ENCODE measurements at regions not wholly inside any gene's neighbourhood (a gene's known extent, or its start where the extent isn't known, plus 50 kb on each side); places are given as distances from the start of the nearest gene placed in this dataset.
"Not testable (repeated sequence)": the region's sequence is repeated elsewhere in the genome, so short reads cannot be mapped to it uniquely, and the experiment has no call there.

DNA sequence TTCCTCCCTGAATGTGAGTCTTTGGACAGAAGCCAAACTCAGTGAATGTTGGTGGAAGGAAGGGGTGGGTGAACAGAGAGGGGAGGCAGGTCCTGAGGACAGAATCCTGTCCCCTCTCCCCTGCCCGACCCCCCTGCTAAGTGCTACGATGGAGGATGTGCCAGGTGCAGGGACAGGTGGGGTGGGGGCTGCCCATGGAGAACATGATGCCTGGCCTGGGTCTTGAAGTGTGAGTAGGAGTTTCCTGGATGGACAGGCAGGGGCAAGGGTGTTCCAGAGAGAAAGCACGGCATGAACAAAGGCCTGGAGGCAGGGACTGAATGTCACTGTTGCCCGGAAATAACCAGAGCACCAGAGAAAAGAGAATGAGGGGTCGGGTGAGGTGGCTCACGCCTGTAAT lies 445.1 kb downstream of the PTPRU start:
- DNase-seq, result not testable (repeated sequence)

DNA sequence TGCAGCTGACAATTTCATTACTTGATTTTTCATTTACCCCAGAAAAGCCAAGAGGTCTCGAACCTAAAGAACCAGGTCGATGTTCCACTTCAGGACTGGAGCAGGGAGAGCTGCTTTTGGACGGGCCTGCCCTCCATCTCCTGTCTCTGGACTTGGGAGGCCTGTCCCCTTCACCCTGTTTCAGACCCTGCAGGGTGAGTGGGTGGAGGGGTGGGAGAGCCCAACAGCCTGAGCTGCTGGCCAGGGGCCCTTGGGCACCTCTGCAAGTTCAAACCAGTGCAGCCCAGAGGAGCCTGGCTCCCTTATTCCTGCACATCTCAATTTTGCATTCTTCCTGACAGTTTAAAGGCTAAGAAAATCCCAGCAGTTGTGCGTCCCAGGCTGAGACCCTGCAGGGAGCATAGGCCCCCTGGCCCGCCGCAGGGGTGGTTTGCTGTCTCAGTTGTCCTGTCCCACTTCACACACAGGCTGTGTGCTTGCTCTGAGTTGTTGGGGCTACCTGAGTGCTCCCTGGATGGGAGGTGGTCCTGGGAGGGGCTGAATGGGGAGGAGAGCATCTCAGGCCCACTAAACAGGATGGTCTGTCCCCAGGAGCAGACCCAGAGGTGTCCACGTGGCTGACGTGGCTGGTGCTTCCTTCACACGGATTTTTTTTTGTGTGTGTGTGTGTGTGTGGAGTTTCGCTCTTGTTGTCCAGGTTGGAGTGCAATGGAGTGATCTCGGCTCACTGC lies 443.7 kb downstream of the PTPRU start:
- no peak for DNase-seq

DNA sequence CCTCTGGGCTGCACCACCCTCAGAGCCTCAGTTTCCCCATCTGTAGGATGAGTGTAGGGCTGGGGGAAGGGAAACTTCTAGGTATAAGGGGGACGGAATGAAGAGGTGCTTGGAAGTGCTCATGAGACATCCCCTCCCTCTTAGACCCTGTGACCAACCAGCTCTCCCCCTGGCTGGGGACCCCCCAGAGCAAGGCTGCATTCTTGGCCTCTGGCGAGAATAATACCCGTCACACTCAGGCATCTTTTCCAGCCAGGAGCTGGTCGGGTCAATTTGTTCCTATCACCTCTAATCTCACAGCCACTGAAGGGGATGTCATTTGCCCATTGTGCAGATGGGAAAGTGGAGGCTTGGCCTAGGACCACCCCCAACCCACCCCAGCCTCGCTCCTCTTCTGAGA lies 443.0 kb downstream of the PTPRU start:
- no peak for DNase-seq

DNA sequence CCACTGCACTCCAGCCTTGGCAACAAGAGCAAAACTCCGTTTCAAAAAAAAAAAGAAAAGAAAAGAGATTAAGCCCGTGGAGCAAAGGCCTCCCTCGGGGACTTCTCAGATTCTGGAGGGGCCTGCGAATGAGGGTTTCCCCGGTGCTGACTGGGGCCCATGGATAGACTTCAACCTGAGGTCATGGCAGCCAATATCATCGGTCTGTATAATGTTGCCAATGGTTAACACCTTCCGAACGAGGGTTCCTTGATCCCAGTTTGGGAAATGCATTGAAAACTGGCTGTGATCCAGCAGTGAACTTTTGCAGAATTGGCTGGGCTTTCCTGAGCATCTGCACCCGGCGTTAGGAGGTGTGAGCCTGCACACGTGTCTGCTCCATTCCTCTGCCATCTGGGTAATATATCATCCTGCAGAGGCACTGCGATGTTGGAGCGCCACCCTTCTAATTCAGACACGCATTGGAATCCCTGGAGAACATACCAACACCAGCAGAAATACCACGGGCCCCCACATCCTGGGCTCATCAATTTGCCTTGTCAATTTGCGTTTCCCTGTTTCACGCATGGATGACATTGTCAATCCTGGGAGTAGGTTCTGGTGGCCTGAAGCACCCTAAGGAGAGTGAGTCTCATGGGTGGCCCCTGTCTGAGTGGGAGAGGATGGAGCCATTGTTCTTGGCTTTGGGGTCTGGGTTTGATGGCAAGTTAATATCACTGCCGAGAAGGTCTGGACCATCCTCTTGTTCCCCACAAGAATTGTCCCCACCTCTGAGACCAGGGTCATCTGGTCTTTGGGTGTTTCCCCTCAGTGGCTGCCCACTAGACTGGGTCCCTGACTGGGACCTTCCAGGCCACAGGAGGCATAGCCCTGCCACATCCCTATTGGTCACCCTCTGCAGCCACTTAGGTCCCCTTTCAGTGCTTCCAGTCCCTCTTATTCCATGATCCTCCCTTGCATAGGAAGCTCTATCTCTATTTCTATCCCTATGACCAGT lies 441.0 kb downstream of the PTPRU start:
- DNase-seq, result no peak

DNA sequence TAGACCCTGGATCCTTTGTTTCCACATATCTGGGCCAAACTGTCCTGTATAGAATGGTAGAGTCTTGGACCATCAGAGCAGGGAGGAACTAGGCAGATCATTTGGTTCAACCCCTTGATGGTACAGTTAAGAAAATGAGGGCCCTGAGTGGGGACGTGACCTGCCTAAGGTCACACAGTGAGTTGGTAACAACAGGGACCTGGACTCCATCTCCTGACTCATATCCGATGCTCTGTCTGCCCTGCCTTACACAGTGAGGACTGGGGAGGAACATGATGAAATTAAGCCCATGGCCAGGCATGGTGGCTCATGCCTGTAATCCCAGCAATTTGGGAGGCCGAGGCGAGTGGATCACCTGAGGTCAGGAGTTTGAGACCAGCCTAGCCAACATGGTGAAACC lies 440.2 kb downstream of the PTPRU start:
- DNase-seq, result no peak

DNA sequence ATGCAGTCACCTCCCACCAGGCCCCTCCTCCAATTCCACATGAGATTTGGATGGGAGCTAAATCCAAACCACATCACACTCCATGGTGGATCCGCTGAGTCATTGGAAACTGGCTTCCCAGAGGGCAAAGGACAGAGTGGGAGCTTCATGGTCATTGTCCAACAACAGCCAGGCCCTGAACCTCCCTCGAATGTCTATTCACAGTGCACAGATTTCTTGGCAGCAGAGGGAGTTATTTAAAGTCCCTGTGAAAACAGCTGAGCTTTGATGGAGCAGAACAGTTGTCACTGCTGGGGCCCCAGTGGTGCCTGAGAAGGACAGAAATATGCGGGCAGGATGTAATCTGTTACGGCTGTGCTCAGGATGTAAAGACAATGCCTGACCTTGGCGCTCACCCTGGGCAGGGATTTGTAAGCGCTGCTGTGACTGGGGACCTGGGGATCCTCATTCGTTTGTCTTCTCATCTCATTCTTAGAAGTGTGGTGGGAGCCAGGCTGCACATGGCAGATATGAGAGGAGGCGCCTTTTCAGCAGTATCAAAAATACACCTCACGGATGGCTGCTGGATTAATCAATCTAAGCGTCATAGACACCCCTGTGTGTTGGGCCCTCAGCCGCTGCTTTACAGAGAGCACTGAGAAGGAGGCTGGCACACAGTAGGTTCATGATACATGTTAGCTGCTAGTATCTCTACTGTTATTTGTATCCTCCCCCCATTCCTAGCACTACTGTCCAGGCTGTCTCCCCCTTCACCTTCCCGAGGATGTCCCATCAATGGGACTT lies 439.4 kb downstream of the PTPRU start:
- no peak for DNase-seq

DNA sequence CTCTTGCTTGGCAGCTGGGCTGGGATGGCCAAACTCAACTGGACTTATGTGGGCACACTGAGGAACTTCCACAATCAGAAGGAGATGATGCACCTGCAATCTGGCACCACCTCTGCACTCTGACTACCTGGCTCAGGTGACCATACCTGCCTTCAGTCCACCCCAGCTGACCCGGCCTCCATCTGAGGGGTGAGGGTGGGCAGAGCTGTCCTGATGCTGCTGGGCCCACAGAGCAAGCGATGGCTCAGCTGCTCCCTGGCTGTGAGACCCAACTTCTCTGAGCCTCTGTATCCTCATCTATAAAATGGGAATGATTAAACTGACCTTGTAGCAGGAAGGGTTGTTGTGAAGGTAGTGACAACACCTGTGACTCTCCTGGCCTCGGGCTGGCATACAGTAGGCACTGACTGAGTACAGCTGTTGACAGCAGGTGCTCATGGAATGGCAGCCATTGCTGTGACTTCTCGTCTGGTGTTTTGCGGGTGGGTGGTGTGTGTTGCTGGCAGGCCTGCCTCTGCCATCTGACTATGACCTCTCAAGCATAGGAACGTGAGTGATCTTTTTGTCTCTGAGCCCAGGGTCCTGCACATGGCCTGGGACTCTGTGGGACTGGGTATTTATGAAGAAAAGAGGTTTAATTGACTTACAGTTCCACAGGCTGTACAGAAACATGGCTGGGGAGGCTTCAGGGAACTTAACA lies 438.5 kb downstream of the PTPRU start:
- no peak for DNase-seq

DNA sequence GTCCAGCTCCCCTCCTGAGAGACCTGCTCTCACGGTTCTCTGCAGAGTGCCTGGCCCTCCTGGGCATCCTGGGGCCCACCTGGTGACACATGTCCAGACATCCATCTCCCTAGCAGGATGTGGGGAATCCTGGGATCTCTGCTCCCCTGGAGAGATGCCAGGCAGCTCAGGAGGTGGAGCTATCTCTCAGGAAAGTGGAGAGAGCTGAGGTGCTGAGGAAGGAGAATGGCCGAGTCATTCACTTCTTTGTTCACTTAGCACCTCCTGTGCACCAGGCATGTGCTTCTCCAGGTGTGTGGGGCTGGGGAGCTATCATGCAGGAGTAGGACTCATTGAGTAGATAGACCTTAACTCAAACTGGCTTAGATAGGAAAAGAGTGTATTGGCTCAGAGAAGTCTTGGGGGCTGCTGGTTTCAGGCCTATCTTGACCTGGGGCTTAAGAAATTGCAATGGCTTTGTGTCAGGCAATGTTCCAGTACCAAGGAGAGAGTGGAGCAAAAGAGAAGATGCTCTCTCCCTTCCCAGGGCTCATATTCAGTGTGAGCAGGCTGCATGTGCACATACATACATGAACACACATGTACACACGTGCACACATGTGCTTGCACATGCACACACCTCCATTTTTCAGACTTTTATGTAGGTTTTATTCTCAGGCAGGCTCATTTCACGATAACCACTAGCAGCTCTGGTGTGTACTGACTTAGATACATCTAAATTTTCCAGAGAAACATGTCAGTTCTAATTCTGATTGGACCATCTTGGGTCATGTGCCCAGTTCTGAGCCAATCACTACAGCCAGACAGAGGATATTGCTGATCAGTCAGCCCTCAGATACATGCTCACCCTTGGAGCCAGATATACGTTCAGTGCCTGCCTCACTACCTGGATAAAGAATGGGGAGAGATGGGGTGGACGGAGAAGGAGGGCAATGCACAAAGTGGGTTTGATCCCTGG lies 437.6 kb downstream of the PTPRU start:
- no peak for DNase-seq

DNA sequence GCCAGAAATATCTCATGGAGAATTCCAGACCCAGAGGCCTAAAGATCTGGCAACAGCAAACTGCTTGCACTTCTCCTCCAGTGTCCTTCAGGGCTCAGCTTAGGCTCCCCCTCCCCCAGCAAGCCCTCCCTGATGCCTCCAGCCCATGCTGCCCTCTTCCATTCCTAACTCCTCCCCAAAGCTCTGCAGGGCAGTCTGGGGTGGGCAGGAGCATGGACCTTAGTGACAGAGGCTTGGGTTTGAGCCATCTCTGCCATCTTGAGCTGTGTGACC lies 436.8 kb downstream of the PTPRU start:
- no peak for DNase-seq

DNA sequence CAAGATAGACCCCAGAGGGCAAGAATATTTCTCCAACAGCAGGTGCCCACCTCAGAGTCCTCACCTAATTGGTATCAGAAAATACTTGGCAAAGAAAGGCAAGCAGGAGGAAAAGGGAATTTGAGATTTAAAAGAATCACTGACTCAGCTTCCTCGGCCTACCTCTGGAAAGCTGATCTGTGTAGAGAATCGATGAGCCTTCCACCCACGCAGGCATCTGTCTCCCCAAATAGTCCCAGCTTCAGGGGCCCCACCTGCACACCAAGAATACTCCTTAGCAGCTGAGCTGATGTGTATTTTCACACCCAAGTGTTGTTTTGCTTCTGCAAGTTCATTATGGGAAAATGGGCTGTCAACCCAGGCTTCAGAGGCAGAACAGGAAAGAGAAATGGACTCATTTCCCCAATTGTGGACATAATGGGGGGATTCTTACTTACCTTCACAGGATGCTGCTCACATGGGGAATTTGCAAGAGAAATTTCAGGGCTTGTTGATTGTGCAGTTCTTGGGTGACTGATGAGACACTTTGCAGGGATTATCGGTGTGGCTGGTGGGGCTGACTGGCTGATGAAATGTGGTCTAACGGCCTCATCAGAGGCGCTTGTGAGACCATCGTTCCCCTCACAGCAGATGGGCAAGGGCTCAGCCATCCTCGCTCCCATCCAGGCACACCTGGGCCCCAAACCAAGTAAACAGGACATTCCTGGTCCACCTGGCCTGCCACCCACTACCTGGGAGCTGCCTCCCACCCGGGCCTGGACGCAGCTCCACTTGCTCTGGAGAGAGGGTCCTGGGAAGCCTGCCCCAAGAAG lies 436.3 kb downstream of the PTPRU start:
- DNase-seq, result no peak

DNA sequence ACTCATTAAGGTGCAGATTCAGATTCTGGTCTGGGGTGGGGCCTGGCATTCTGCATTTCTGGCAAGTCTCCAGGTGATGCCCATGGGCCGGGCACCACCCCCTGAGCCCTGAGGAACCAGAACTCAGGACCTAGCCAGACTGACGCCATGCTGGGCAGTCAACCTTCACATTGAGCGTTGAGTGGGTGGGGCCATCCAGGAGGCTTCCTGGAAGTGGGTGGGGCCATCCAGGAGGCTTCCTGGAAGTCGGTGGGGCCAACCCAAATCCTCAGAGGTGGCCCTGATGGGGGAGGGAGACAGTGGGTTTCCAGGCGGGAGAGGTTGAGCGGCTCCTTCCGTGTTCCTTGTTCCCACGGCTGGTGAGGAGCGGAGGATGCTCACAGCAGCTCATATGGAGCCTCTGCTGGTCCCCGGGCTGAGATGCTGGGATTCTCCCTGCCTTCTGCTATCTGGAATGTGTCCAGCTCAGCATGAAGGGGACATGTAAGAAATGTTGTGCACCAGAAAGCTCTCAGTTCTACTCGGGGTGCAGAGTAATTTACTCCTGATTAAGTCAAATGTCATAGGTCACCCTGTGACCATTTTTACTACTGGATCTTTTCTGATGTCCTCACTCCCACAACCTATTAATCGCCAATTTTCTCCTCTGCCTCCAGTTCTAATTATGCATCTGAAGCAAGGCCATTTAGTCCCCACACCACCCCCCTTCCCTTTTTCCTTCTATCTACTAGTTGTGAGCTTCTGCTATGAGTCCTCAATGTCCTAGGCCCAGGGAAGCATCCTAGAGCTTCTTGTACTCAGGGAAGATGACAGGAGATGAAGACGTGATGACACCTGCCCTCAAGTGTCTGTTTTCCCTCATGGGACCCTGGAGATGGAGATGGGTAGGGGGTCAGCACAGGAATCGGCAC lies 435.4 kb downstream of the PTPRU start:
- DNase-seq, result no peak

DNA sequence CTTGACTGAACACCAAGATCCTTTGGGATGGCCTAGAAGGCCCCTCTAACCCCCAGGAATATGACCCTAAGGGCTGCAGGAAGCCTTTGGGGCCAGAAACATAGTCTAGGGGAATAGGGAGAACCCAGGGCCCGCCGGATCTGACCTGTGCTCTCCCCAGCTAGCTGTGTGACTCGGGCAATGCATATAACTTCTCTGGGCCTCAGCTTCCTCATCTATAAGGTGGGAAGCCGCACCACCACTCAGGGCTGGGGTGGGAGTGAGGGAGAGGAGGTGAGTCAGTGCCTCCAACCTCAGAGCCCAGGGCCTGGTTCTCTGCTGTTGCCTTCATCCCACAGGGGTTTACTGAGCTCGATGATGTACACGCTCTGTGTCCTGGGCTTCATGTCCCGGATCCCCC lies 434.4 kb downstream of the PTPRU start:
- no peak for DNase-seq

DNA sequence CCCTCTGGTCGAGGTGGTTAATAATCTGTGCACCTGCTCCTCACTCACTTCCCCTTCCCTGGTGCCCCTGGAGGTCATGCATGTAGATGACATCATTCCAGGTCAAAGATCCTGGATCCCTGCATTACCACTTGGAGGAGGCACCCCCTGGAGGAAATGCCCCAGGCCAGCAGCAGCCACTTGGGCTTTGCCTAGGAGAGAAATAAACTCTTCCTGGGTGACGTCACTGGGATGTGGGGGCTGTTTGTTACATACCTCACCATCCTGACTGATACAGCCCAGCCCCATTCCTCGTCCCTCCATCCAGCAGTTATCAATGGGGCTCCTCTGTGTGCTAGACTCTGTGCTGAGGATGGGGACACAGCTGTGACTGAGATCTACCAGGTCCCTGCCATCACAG lies 433.6 kb downstream of the PTPRU start:
- no peak for DNase-seq

DNA sequence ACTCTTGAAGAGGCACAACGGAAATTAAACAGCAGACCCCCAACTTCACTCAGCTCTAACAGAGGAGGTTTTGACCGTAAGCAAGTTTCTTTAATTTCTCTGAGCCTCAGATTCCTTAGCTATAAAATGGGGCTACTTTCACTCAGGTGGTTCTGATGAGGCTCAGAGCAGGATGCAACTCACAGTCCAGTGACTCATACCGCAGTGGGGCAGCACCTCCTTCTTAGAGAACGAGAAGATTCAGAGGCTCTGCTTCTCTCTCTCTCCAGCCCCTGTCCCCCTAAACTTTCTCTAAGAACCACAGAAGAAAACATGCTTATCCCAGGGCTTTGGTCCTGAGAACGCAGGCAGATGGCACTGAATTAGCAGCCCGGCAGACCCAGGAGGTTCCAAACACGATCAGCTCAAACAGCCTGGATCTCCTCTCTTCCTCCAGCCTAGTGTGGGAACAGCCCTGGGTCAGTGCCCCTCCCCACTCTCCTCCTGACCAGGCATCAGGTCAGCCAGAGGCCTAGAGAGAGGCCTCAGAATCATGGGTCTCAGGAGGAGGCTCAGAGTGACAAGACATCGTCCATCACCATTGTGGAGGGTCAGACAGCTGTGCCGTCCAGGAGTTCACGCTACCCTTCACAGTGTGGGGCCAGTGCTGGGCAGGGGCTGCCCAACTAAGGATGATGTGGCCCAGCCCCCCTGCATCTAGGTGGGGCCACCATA lies 433.0 kb downstream of the PTPRU start:
- DNase-seq, result no peak

DNA sequence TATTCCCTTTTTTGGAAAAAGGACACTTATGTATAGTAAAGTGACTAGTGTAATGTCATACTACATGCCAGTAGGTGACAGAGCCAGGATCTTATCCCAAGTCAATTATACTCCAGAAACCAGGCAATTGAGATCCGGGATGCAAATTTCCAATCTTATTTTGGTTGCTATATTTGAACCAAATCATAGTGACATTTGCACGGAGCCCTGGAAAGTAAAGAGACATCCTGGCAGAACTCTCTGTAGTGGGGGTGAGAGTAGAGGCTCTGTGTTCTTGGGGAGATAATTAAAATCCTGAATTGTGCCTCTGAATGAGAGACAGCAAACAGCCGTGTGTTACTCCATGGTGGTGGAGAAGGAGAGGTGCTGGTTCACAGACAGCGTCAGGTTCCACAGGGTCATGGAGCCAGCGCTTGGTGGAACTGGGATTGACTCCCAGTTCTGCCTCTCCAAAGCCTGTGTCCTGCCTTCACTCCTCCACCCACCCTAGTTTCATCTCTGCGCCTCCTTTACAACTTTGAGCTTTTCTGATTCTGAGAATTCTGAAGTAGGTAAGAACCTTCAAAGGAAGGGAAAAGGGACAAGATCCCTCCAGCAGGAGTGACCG lies 432.3 kb downstream of the PTPRU start:
- DNase-seq, result no peak

DNA sequence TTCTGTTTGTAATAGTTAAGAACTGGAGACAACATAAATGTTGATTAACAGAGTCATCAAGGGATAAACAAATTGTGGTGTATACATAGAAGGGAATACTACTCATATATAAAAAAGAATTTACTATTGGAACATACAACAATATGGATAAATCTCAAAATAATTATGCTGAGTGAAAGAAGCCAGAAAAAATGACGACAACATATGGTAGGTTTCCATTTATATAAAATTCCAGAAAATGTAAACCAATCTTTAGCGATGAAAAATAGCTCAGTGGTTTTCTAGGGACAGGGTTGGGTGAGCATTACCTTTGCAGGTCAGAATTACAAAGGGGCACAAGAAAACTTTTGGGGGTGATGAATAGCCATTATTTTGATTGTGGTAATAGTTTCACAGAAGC lies 431.6 kb downstream of the PTPRU start:
- no peak for DNase-seq

DNA sequence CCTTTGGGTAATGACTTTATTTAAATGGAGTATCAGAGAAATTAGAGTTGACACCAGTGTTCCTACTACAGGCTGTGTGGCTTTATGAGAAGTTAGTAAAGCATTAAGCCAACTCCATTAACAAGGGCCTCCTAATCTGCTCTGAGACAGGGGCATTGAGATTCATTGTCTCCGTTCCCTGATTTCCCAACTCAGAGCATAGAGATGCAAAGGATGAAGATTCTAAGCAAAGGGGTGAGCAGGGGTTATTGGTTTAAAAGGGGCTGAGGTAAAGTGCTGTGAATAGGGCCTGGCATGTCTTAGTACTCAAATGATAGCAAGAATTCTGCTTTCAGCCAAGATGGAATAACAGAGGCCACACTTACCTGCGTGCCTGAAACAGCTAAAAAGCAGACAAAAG lies 428.4 kb downstream of the PTPRU start:
- DNase-seq, result no peak

DNA sequence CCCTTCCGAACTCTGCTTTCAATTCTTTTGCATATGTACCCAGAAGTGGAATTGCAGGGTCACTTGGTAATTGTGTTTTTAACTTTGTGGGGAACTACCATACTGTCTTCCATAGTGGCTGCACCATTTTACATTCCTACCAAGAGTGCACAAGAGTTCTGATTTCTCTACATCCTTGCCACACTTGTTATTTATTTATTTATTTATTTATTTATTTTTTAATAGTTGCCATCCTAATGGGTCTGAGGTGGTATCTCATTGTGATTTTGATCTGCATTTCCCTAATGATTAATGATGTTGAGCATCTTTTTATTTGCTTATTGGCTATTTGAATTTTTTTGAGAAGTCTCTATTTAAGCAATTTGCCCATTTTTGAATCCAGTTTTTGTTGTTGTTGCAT lies 422.4 kb downstream of the PTPRU start:
- DNase-seq, result no peak

DNA sequence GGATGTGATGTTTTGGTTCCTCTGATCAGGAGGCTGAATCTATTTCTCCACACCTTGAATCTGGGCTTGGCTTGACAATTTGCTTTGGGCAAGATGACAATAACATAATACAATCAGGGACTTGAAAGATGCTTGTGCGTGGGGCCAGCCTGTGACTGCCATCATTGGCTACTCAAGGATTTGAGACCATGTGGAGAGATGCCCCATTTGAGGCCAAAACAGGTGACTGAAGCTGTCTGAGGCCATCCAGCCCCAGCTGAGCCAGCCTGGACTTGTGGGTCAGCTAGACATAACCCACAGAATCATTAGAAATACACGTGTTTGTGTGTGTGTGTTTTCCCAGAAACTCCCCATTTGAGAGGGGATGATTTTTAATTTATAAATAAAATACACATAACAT lies 421.5 kb downstream of the PTPRU start:
- no peak for DNase-seq

Data from NCI-H1048 (cell line).